Ovary (tissue), 7 donors: ENCODE measurements at regions not wholly inside any gene's neighbourhood (a gene's known extent, or its start where the extent isn't known, plus 50 kb on each side); places are given as distances from the start of the nearest gene placed in this dataset.
"Not testable (repeated sequence)": the region's sequence is repeated elsewhere in the genome, so short reads cannot be mapped to it uniquely, and the experiment has no call there.

Experiments used
- DNase-seq, 5 donors: peaks; one replicate each; pipeline ENCODE4 v3.0.0-alpha.2; 2019 to 2020
- H3K27ac ChIP-seq, 2 donors: fragments of 200-600 bp; one replicate each; pipeline versions ENCODE4 v1.5.1 to v1.8.0; 2019 to 2022
- H3K27me3 ChIP-seq: fragments of 200-600 bp; one replicate; pipeline ENCODE4 v1.8.0; 2022
- H3K36me3 ChIP-seq: fragments of 200-600 bp; sonication (generic); one replicate; pipeline ENCODE4 v1.5.1; 2019
- H3K4me1 ChIP-seq: one replicate; pipeline ENCODE4 v1.8.1; 2013; ENCODE audit warnings: mild to moderate bottlenecking, moderate library complexity; ENCODE audit not compliant: insufficient read depth
- H3K4me3 ChIP-seq: fragments of 200-600 bp; sonication (generic); one replicate; pipeline ENCODE4 v1.5.1; 2017
- H3K9me3 ChIP-seq, 2 donors: fragments of 200-600 bp in 1 of 2; sonication (generic) in 1 of 2; one replicate each; pipeline versions ENCODE4 v1.5.1 to v1.8.1; 2013 to 2019; ENCODE audit warnings: mild to moderate bottlenecking in 1 of 2, moderate library complexity in 1 of 2
- EP300 ChIP-seq: sonication (generic); formaldehyde crosslinking; IDR thresholded peaks from one replicate; pipeline ENCODE4 v1.6.1; 2017; ENCODE audit warnings: antibody characterized with exemption
- POLR2A ChIP-seq: fragments of 450-650 bp; IDR thresholded peaks from one replicate; pipeline ENCODE4 v1.6.1; 2017; ENCODE audit warnings: antibody characterized with exemption, mild to moderate bottlenecking, moderate library complexity
- WGBS, 3 donors: extraction: QIAGEN DNeasy Blood & Tissue Kit in 1 of 3; methylation state at CpG; one replicate each; pipeline versions ENCODE4 v1.1.5 to v1.1.7; 2013 to 2017; 5-methylcytosine and 5-hydroxymethylcytosine counted together
- intact Hi-C, 4 donors: fragments of 100-400 bp; cut with DNase I; formaldehyde crosslinking; loops; one replicate each; pipeline versions ENCODE4 v1.11.0 to v1.15.1; 2022 to 2023
- TF ChIP-seq, protein P1 (sequence below), 3 donors: fragments of 450-650 bp in 2 of 3; fragments of 200-600 bp in 1 of 3; IDR thresholded peaks; one replicate each; pipeline versions ENCODE4 v1.5.1 to v1.8.0; 2016 to 2022; ENCODE audit warnings: antibody characterized with exemption in 3 of 3, mild to moderate bottlenecking in 1 of 3
- donor health status: DM: no; HTN: no; CAD: no; lungs with moderate emphysema.
- donor health status: DM: no; HTN: no; CAD: no.
- donor health status: Bipolar disorder and iron deficiency.
- donor health status: DM: no; HTN: no; CAD: no.
- donor health status: DM: yes; HTN: yes; CAD: no.

DNA sequence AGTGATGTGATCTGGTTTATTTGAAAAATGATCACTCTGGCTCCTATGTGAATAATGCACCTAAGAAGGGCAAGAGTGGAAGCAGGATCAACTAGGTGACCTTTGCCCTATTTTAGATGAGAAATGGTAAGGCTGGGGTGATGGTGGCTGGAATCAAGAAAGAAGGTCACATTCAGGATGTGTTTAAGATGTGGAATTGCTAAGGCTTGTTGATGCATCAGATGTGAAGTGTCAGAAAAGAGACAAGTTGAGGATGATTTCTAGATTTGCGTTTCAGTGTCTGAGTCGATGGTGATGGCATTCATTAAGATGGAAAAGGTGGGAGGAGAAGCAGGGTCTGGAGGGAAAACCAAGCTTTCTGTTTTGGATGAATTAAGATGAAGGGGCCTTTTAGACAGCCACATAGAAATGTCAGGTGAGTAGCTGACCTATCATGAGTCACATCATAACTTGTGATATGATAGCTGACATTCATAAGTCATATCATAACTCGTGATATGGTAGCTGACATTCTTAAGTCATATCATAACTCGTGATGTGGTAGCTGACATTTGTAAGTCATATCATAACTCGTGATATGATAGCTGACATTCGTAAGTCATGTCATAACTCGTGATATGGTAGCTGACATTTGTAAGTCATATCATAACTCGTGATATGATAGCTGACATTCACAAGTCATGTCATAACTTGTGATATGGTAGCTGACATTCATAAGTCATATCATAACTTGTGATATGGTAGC lies 101.2 kb upstream of the SEC11C start:
- no peak overlapping the region for H3K4me3 ChIP-seq
- TF ChIP-seq EP300, result no peak
- TF ChIP-seq, protein P1, sequence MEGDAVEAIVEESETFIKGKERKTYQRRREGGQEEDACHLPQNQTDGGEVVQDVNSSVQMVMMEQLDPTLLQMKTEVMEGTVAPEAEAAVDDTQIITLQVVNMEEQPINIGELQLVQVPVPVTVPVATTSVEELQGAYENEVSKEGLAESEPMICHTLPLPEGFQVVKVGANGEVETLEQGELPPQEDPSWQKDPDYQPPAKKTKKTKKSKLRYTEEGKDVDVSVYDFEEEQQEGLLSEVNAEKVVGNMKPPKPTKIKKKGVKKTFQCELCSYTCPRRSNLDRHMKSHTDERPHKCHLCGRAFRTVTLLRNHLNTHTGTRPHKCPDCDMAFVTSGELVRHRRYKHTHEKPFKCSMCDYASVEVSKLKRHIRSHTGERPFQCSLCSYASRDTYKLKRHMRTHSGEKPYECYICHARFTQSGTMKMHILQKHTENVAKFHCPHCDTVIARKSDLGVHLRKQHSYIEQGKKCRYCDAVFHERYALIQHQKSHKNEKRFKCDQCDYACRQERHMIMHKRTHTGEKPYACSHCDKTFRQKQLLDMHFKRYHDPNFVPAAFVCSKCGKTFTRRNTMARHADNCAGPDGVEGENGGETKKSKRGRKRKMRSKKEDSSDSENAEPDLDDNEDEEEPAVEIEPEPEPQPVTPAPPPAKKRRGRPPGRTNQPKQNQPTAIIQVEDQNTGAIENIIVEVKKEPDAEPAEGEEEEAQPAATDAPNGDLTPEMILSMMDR (IDR thresholded peaks at IDR 0.05), result no peak
- no peak for TF ChIP-seq POLR2A
- 90 to 92% (median 91%) methylated on average over 8 of the region's 8 CpGs for WGBS, 3 donors

DNA sequence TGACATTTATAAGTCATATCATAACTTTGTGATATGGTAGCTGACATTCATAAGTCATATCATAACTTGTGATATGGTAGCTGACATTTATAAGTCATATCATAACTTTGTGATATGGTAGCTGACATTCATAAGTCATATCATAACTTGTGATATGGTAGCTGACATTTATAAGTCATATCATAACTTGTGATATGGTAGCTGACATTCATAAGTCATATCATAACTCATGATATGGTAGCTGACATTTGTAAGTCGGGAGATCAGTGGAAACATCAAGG lies 100.7 kb upstream of the SEC11C start:
- H3K4me1 ChIP-seq, H3K27ac ChIP-seq, H3K4me3 ChIP-seq, H3K36me3 ChIP-seq, H3K27me3 ChIP-seq, intact Hi-C loops, DNase-seq, H3K9me3 ChIP-seq: not testable (repeated sequence)
- WGBS, 3 donors, result 67 to 71% (median 68%) methylated on average over 1 of the region's 1 CpG

More for the DNA sequence above, 101.2 kb upstream of the SEC11C start:
- Histone ChIP-seq H3K9me3 (no peaks in the 10 kb centered on the region), H3K4me1 (no peaks in the 10 kb centered on the region), H3K36me3 (no peaks in the 10 kb centered on the region), H3K27me3 (no peaks in the 10 kb centered on the region), H3K27ac (no peak overlapping the region)
- no peak for DNase-seq
- intact Hi-C loops, result no loop called here

DNA sequence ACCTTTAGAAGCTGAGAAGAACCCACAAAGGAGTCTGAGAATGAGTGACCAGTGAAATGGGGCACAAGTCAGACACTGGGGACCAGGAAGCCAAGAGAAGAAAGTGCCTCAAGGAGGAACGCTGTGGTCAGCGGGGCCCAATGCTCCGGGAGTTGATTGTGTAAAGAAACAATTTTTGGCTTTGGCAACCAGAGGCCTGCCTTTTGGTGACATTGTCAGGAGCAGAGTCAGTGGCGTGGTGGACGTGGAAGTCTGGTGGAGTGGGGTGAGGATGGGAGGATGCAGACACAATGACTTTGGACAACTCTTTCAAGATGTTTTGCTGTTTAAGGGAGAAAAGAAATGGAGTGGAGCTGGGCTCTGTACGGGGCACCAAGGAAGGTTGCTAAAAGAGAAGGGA lies 100.2 kb upstream of the SEC11C start:
- TF ChIP-seq POLR2A (no peak), EP300 (no peak)
- TF ChIP-seq, protein P1 (IDR thresholded peaks at IDR 0.05), result no peak
- Histone ChIP-seq H3K4me3 (no peak overlapping the region), H3K36me3 (no peaks in the 10 kb centered on the region), H3K4me1 (no peaks in the 10 kb centered on the region), H3K9me3 (no peaks in the 10 kb centered on the region), H3K27ac (no peak overlapping the region), H3K27me3 (no peaks in the 10 kb centered on the region)
- WGBS, 3 donors, result 96 to 98% (median 97%) methylated on average over 6 of the region's 6 CpGs
- intact Hi-C loops, result no loop called here
- DNase-seq, result no peak

DNA sequence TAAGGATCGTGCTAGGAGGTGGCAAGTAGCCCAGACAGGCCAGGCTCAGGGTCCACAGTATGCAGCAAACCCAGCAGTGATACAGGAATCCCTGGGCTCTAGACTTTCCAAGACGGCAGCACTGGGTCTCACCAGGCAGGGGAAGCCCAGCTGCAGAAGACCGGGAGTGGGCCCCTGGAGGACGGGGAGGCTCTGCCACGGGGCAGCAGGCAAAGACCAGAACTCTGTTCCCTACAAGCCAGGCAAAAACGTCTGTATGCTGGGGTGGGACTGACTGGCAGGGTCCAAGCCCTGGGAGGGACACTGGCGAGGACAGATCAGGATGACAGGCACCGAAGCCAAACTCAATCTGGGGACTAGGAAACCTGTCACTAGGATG lies 98.9 kb upstream of the SEC11C start:
- DNase-seq, result no peak
- no peak for TF ChIP-seq POLR2A
- TF ChIP-seq, protein P1 (IDR thresholded peaks at IDR 0.05), result no peak
- TF ChIP-seq EP300, result no peak
- WGBS, 3 donors, result 91 to 93% (median 93%) methylated on average over 8 of the region's 8 CpGs
- no peak overlapping the region for H3K27ac ChIP-seq
- no peaks in the 10 kb centered on the region for H3K27me3 ChIP-seq
- intact Hi-C loops, result no loop called here
- no peaks in the 10 kb centered on the region for H3K9me3 ChIP-seq
- H3K36me3 ChIP-seq, result no peaks in the 10 kb centered on the region
- H3K4me1 ChIP-seq, result no peaks in the 10 kb centered on the region
- H3K4me3 ChIP-seq, result no peak overlapping the region

DNA sequence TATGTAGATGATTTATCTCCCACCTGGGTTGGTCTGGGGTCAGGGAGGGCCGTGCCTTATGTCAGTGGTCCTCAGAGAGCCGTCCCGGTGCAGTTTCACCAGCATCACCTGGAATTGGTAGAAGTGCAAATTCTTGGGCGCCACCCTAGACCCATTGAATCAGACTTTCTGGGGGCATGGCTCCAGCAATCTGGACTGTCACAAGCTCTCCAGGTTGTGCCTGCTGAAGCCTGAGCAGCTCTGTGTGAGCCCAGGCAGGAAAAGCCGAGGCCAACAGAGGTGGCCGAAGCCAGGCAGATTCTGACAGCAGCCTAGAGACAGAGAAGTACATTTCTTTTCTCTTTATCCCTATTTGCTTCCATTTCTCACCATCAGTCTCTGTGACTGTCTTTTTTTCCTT lies 98.4 kb upstream of the SEC11C start:
- Histone ChIP-seq H3K27me3 (no peaks in the 10 kb centered on the region), H3K4me1 (no peaks in the 10 kb centered on the region), H3K4me3 (no peak overlapping the region), H3K36me3 (no peaks in the 10 kb centered on the region), H3K27ac (no peak overlapping the region), H3K9me3 (no peaks in the 10 kb centered on the region)
- intact Hi-C loops, result no loop called here
- 68 to 88% (median 82%) methylated on average over 6 of the region's 6 CpGs for WGBS, 3 donors
- no peak for DNase-seq
- TF ChIP-seq EP300 (no peak), POLR2A (no peak)
- TF ChIP-seq, protein P1 (IDR thresholded peaks at IDR 0.05), result no peak
